ENCODE measurements at regions not wholly inside any gene's neighbourhood (a gene's known extent, or its start where the extent isn't known, plus 50 kb on each side); places are given as distances from the start of the nearest gene placed in this dataset.

DNA sequence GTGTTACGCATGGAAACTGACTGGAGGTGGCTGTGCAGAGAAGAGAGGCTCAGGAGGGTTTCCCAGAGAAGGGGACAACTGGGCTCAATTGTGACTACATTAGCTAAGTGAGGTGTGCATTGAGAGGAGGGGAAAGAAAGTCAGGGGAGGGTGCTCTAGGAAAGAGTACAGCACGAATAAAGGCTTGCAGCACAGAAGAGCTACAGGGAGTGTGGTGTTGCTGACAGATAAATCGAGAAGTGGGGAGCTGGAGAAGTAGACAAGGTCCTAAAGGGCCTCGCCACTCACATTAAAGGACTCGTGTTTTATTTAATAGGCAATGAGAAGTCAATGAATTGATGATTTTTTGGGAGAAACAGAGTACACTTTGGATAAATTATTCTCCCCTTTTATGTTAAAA is 65.7 kb upstream of the CTAGE1 start:
- TF ChIP-seq EZH2 (IDR thresholded peaks at IDR 0.05; ENCODE audit: borderline replicate concordance, insufficient read depth, low read length, poor library complexity, severe bottlenecking) (no peak), CTCF (IDR thresholded peaks at IDR 0.05; ENCODE audit: poor library complexity, severe bottlenecking) (no peak), REST (IDR thresholded peaks at IDR 0.05; ENCODE audit: borderline replicate concordance) (no peak), MXI1 (conservative IDR thresholded peaks at IDR 0.05; ENCODE audit: poor library complexity, severe bottlenecking) (no peak), POLR2AphosphoS5 (IDR thresholded peaks at IDR 0.05) (no peak), SMC3 (conservative IDR thresholded peaks at IDR 0.05; ENCODE audit: poor library complexity) (no peak), TAF1 (IDR thresholded peaks at IDR 0.05; ENCODE audit: low read depth) (no peak)

Data from neural cell (in vitro differentiated cells).